ENCODE measurements at regions not wholly inside any gene's neighbourhood (a gene's known extent, or its start where the extent isn't known, plus 50 kb on each side); places are given as distances from the start of the nearest gene placed in this dataset.

GRCh38 chr1:29971703-29972102 lies 735.4 kb downstream of the PTPRU start:
- TF ChIP-seq REST (IDR thresholded peaks at IDR 0.05) (no peak), CTCF (IDR thresholded peaks at IDR 0.05; ENCODE audit: low read depth, low read length, missing input control) (no peak), RAD21 (IDR thresholded peaks at IDR 0.05) (no peak), ATF3 (IDR thresholded peaks at IDR 0.05) (no peak), GABPA (IDR thresholded peaks at IDR 0.05 in 1 of 2, conservative IDR thresholded peaks at IDR 0.05 in 1 of 2) (no peak), ZBTB33 (IDR thresholded peaks at IDR 0.05) (no peak), TAF1 (conservative IDR thresholded peaks at IDR 0.05) (no peak), EGR1 (IDR thresholded peaks at IDR 0.05; ENCODE audit: low read depth in 2 of 2) (no peak), MAX (IDR thresholded peaks at IDR 0.05) (no peak), YY1 (IDR thresholded peaks at IDR 0.05) (no peak), JUND (IDR thresholded peaks at IDR 0.05) (no peak), HNF4G (IDR thresholded peaks at IDR 0.05) (no peak), RXRA (IDR thresholded peaks at IDR 0.05) (no peak), SP1 (IDR thresholded peaks at IDR 0.05) (no peak)
